HepG2 (cell line): ENCODE measurements at regions not wholly inside any gene's neighbourhood (a gene's known extent, or its start where the extent isn't known, plus 50 kb on each side); places are given as distances from the start of the nearest gene placed in this dataset.

Experiments
- ATAC-seq: fragments of 200-7000 bp; cut with Tn5 transposase; 3 replicates; pipeline ENCODE4 v1.9.1; 2020; ENCODE audit warnings: mild to moderate bottlenecking, moderate library complexity
- BruUV-seq: library from RNA; stranded (reverse); fragments of 400-500 nt; replicated peaks from 2 replicates; lab custom pipeline; 2021; lab: Mats Ljungman, UMichigan
- CTCF ChIA-PET: fragments of 300-600 bp; formaldehyde crosslinking; extraction: SDS; loops from one replicate; lab custom pipeline; 2021; ENCODE audit warnings: low total read pairs, inconsistent platforms, low intra/inter-chr PET ratio; lab: Yijun Ruan, JAX
- POLR2A ChIA-PET: fragments of 350-600 bp; sonication (Branson Sonifier 250); formaldehyde crosslinking; loops from one replicate; lab custom pipeline; 2020; ENCODE audit warnings: antibody characterized with exemption, inconsistent platforms; lab: Yijun Ruan, JAX
- DNase-seq: peaks from one replicate; pipeline ENCODE4 v3.0.0-alpha.2; 2015; ENCODE audit warnings: low spot score
- FAIRE-seq: peaks from 3 replicates; lab custom pipeline; 2011; peaks lifted over from hg19 to GRCh38; lab: Jason Lieb, UNC
- H2AFZ ChIP-seq: one replicate; pipeline ENCODE4 v1.6.1; 2011; ENCODE audit warnings: low read length, inconsistent platforms
- H3K27ac ChIP-seq: fragments of 300-600 bp; 3 replicates; pipeline ENCODE4 v1.8.0; 2011; ENCODE audit warnings: mixed run types, mild to moderate bottlenecking, mixed read lengths, low read length, inconsistent platforms; ENCODE audit not compliant: insufficient read depth; ENCODE audit errors: extremely low read length
- H3K27me3 ChIP-seq, 2 experiments: fragments of 200-600 bp in 1 of 2; 2 replicates in 1 of 2; 3 replicates in 1 of 2; pipeline versions ENCODE4 v1.6.0 to v1.8.0; 2011; ENCODE audit warnings: low read length in 2 of 2, mild to moderate bottlenecking in 2 of 2, moderate library complexity in 2 of 2, inconsistent platforms in 1 of 2; ENCODE audit not compliant: insufficient read depth in 2 of 2, control insufficient read depth in 1 of 2
- H3K36me3 ChIP-seq, 2 experiments: fragments of 200-600 bp in 1 of 2; replicated peaks in 1 of 2; 2 replicates in 1 of 2; 3 replicates in 1 of 2; pipeline versions ENCODE4 v1.5.1 to v1.8.0; 2011; ENCODE audit warnings: low read length in 2 of 2, inconsistent platforms in 1 of 2; ENCODE audit not compliant: insufficient read depth in 2 of 2, control insufficient read depth in 1 of 2
- H3K4me1 ChIP-seq: 2 replicates; pipeline ENCODE4 v1.5.1; 2012; ENCODE audit warnings: low read length, inconsistent platforms; ENCODE audit not compliant: insufficient read depth
- H3K4me2 ChIP-seq: 2 replicates; pipeline ENCODE4 v1.6.0; 2011; ENCODE audit warnings: low read depth, low read length, inconsistent platforms
- H3K4me3 ChIP-seq, 3 experiments: fragments of 200-600 bp in 1 of 3; sonication (generic), shearing (Covaris generic) in 1 of 3; replicated peaks in 1 of 3; 2 replicates each; pipeline ENCODE4 v1.5.1; 2011 to 2016; ENCODE audit warnings: low read length in 3 of 3, inconsistent platforms in 2 of 3, low read depth in 2 of 3, mild to moderate bottlenecking in 2 of 3, control low read depth in 1 of 3, mixed read lengths in 1 of 3; ENCODE audit not compliant: insufficient read depth in 1 of 3
- H3K79me2 ChIP-seq: one replicate; pipeline ENCODE4 v1.6.1; 2011; ENCODE audit warnings: low read length, inconsistent platforms; ENCODE audit not compliant: insufficient read depth
- H3K9ac ChIP-seq: 2 replicates; pipeline ENCODE4 v1.6.0; 2011; ENCODE audit warnings: mild to moderate bottlenecking, low read depth, low read length, inconsistent platforms; ENCODE audit not compliant: insufficient read depth
- H3K9me3 ChIP-seq: 2 replicates; pipeline ENCODE4 v1.5.1; 2012; ENCODE audit warnings: mild to moderate bottlenecking, low read length
- H4K20me1 ChIP-seq: 2 replicates; pipeline ENCODE4 v1.6.0; 2011; ENCODE audit warnings: inconsistent platforms, mild to moderate bottlenecking, low read length, moderate library complexity; ENCODE audit not compliant: insufficient read depth
- ASH2L ChIP-seq: fragments of 300-600, 200-600 bp; sonication (generic); IDR thresholded peaks from 2 replicates; pipeline ENCODE4 v1.7.0; 2017; ENCODE audit warnings: low read depth, mild to moderate bottlenecking, moderate library complexity, mixed read lengths, low read length; ENCODE audit not compliant: insufficient read length
- DNMT3B ChIP-seq: conservative IDR thresholded peaks from 2 replicates; pipeline ENCODE4 v1.6.1; 2016; ENCODE audit warnings: missing biosample characterization, control low read depth
- GTF3A ChIP-seq: sonication (generic); formaldehyde crosslinking; conservative IDR thresholded peaks from 2 replicates; pipeline ENCODE4 v1.4.0; 2020; ENCODE audit warnings: mild to moderate bottlenecking, missing genetic modification reagents
- HDAC6 ChIP-seq: fragments of 200-600 bp; sonication (generic); IDR thresholded peaks from 2 replicates; pipeline ENCODE4 v1.7.0; 2017; ENCODE audit warnings: mild to moderate bottlenecking, antibody characterized with exemption, low read length, low read depth
- IKZF1 ChIP-seq: fragments of 450-650 bp; IDR thresholded peaks from 2 replicates; pipeline ENCODE4 v1.7.1; 2016
- ISL2 ChIP-seq: sonication (generic); formaldehyde crosslinking; IDR thresholded peaks from 2 replicates; pipeline ENCODE4 v1.5.0; 2020; ENCODE audit warnings: missing genetic modification reagents
- JUN ChIP-seq: sonication (generic); formaldehyde crosslinking; IDR thresholded peaks from 2 replicates; pipeline ENCODE4 v1.4.0; 2020; ENCODE audit warnings: mild to moderate bottlenecking, missing genetic modification reagents
- MAF1 ChIP-seq: sonication (generic); formaldehyde crosslinking; IDR thresholded peaks from 2 replicates; pipeline ENCODE4 v1.5.0; 2020; ENCODE audit warnings: missing genetic modification reagents, borderline replicate concordance
- SOX6 ChIP-seq, 2 experiments: fragments of 450-650 bp in 1 of 2; sonication (generic) in 1 of 2; formaldehyde crosslinking in 1 of 2; IDR thresholded peaks; 2 replicates each; pipeline versions ENCODE4 v1.4.0 to v1.6.1; 2017 to 2020; ENCODE audit warnings: antibody characterized with exemption in 1 of 2, mild to moderate bottlenecking in 1 of 2, missing genetic modification reagents in 1 of 2
- TARDBP ChIP-seq: sonication (generic); formaldehyde crosslinking; IDR thresholded peaks from 2 replicates; pipeline ENCODE4 v1.8.0; 2022; ENCODE audit warnings: mild to moderate bottlenecking, missing genetic modification reagents
- ZBTB26 ChIP-seq: IDR thresholded peaks from 2 replicates; pipeline ENCODE4 v1.6.1; 2016; ENCODE audit warnings: missing compliant biosample characterization, missing genetic modification reagents, borderline replicate concordance
- ZMYM4 ChIP-seq: sonication (generic); formaldehyde crosslinking; IDR thresholded peaks from 2 replicates; pipeline ENCODE4 v1.8.1; 2023; ENCODE audit warnings: mild to moderate bottlenecking, missing genetic modification reagents
- ZNF12 ChIP-seq: sonication (generic); formaldehyde crosslinking; IDR thresholded peaks from 2 replicates; pipeline ENCODE4 v1.5.0; 2020; ENCODE audit warnings: missing genetic modification reagents
- ZNF589 ChIP-seq: sonication (generic); formaldehyde crosslinking; conservative IDR thresholded peaks from 2 replicates; pipeline ENCODE4 v1.8.0; 2022; ENCODE audit warnings: mild to moderate bottlenecking, moderate library complexity, missing genetic modification reagents
- ZNF670 ChIP-seq: sonication (generic); formaldehyde crosslinking; IDR thresholded peaks from 2 replicates; pipeline ENCODE4 v1.8.0; 2022; ENCODE audit warnings: mild to moderate bottlenecking, missing genetic modification reagents, borderline replicate concordance
- WGBS: methylation state at CpG from one replicate; pipeline ENCODE4 v1.1.6; 2017; ENCODE audit warnings: low lambda C conversion rate; 5-methylcytosine and 5-hydroxymethylcytosine counted together
- in situ Hi-C: cut with HindIII; loops from 2 replicates; pipeline ENCODE4 v1.10.0; 2017; ENCODE audit warnings: low pct_unique_long_range_greater_than_20kb; ENCODE audit not compliant: extremely low pct_ligation_motif_present
- intact Hi-C: fragments of 100-400 bp; cut with micrococcal nuclease; formaldehyde crosslinking; loops from one replicate; pipeline ENCODE4 v1.10.0; 2022; ENCODE audit not compliant: unreplicated experiment

DNA sequence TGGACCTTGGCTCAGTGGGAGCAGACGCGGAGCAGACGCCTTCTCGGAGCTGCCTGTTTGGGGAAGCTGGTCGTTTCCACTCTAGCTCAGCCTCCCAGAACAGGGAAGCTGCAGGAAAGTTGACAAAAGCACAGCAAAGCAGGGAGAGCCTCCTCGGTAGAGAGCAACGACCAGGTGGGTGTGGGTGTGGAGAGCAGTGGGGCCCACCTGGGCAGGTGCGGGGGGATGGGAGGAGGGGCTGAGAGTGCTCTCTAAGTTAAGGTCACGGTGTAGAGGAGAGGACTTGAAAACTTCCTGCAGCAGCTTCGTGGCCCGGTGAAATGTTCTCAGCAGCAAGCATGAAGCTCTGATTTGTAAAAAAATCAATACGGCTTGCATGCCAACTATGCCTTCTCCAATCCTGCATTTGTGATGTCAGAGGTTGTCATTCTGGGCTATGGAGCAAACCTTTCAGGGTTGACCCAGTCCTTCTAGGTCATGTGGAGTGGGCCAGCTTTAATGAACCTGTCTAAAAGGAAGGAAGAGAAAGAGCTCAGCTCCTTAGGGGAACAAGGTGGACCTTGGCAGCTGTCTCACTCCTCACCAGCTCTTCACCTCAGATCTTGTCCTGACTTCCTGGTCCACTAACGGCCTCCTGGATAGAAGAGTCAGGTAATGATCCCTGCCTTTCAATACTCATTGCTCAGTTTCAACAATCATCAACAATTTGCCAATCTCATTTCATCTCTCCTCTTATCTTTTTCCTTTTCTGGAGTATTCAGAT, 85.8 kb upstream of the UBL3 start:
- peaks cover 2 to 15% of the 10 kb centered on the region in 2 experiments; a peak in 2 of 5 replicates for H3K27me3 ChIP-seq
- FAIRE-seq, result no peak
- H3K27ac ChIP-seq, result no peak overlapping the region
- no peaks in the 10 kb centered on the region for H3K9me3 ChIP-seq
- ChIA-PET POLR2A (no interaction called here), CTCF (no interaction called here)
- intact Hi-C loops, result no loop called here
- H2AFZ ChIP-seq, result no peak overlapping the region
- no peak for ATAC-seq
- BruUV-seq, result no TSS peak
- H3K4me3 ChIP-seq, result no peak overlapping the region
- no peak for DNase-seq
- in situ Hi-C loops, result no loop called here
- 17% methylated on average over 9 of the region's 13 CpGs for WGBS
- H3K36me3 ChIP-seq, result no peaks in the 10 kb centered on the region
- no peaks in the 10 kb centered on the region for H3K4me1 ChIP-seq
- H3K4me2 ChIP-seq, result no peak overlapping the region
- no peak for TF ChIP-seq SOX6 (IDR thresholded peaks at IDR 0.05)
- TF ChIP-seq SOX6 (CRISPR knock-in tag; IDR thresholded peaks at IDR 0.05), result no peak
- TF ChIP-seq ZNF670 (CRISPR knock-in tag), result no peak
- TF ChIP-seq ZNF589 (CRISPR knock-in tag), result no peak
- no peak for TF ChIP-seq GTF3A (CRISPR knock-in tag)
- TF ChIP-seq ZBTB26, result no peak
- no peak for TF ChIP-seq MAF1 (CRISPR knock-in tag)
- TF ChIP-seq ISL2 (CRISPR knock-in tag), result no peak
- TF ChIP-seq ZNF12 (CRISPR knock-in tag), result no peak
- TF ChIP-seq HDAC6, result no peak
- no peak for TF ChIP-seq TARDBP (CRISPR knock-in tag)
- no peak for TF ChIP-seq ZMYM4 (CRISPR knock-in tag)
- no peak for TF ChIP-seq ASH2L
- TF ChIP-seq IKZF1, result no peak
- TF ChIP-seq DNMT3B, result no peak
- no peak for TF ChIP-seq JUN (CRISPR knock-in tag)
- no peak overlapping the region for H3K9ac ChIP-seq
- H4K20me1 ChIP-seq, result no peaks in the 10 kb centered on the region
- H3K79me2 ChIP-seq, result no peaks in the 10 kb centered on the region
